Endothelial cell of umbilical vein (primary cell): ENCODE measurements at regions not wholly inside any gene's neighbourhood (a gene's known extent, or its start where the extent isn't known, plus 50 kb on each side); places are given as distances from the start of the nearest gene placed in this dataset.

Experiments used
- BruUV-seq: library from RNA; stranded (reverse); fragments of 400-500 nt; replicated peaks from 2 replicates; lab custom pipeline; 2021; lab: Mats Ljungman, UMichigan
- CTCF ChIA-PET: fragments of 300-600, 350-600 bp; sonication (Branson Sonifier 250); formaldehyde crosslinking; loops from one replicate; lab custom pipeline; 2021; ENCODE audit warnings: antibody characterized with exemption, inconsistent platforms; lab: Charles Lee
- POLR2A ChIA-PET: fragments of 300-600, 350-600 bp; sonication (Branson Sonifier 250); formaldehyde crosslinking; loops from one replicate; lab custom pipeline; 2021; ENCODE audit warnings: antibody characterized with exemption, inconsistent platforms; lab: Charles Lee
- DNase-seq: peaks from one replicate; pipeline ENCODE4 v3.0.0-alpha.2; 2011; ENCODE audit warnings: low read depth, low spot score
- FAIRE-seq: peaks from 2 replicates; lab custom pipeline; 2011; peaks lifted over from hg19 to GRCh38; lab: Jason Lieb, UNC
- H2AFZ ChIP-seq: 2 replicates; pipeline ENCODE4 v1.6.0; 2012; ENCODE audit warnings: low read depth, low read length, control low read depth, inconsistent platforms
- H3K27ac ChIP-seq: 2 replicates; pipeline ENCODE4 v1.5.1; 2011; ENCODE audit warnings: low read depth, mild to moderate bottlenecking, control low read depth, low read length, moderate library complexity; ENCODE audit not compliant: insufficient read depth
- H3K27me3 ChIP-seq, 2 experiments: 2 replicates each; pipeline versions ENCODE4 v1.6.0 to v1.6.1; 2011; ENCODE audit warnings: low read length in 2 of 2, mixed read lengths in 1 of 2; ENCODE audit not compliant: control insufficient read depth in 2 of 2, insufficient read depth in 2 of 2
- H3K36me3 ChIP-seq, 2 experiments: 2 replicates in 1 of 2; 3 replicates in 1 of 2; pipeline ENCODE4 v1.5.1; 2011; ENCODE audit warnings: low read length in 2 of 2, mild to moderate bottlenecking in 1 of 2, moderate library complexity in 1 of 2; ENCODE audit not compliant: control insufficient read depth in 2 of 2, insufficient read depth in 2 of 2; ENCODE audit errors: extremely low read depth in 1 of 2
- H3K4me1 ChIP-seq: 3 replicates; pipeline ENCODE4 v1.5.1; 2011; ENCODE audit warnings: mild to moderate bottlenecking, low read length; ENCODE audit not compliant: control insufficient read depth, insufficient read depth; ENCODE audit errors: extremely low read depth
- H3K4me2 ChIP-seq: 2 replicates; pipeline ENCODE4 v1.6.1; 2011; ENCODE audit warnings: low read length, control low read depth, mixed read lengths; ENCODE audit not compliant: insufficient read depth
- H3K4me3 ChIP-seq, 3 experiments: fragments of 200-600 bp in 1 of 3; sonication (generic), shearing (Covaris generic) in 1 of 3; replicated peaks in 1 of 3; 2 replicates each; pipeline ENCODE4 v1.5.1; 2011 to 2016; ENCODE audit warnings: control low read depth in 3 of 3, low read length in 3 of 3, mild to moderate bottlenecking in 2 of 3, inconsistent platforms in 1 of 3, low read depth in 1 of 3, moderate library complexity in 1 of 3; ENCODE audit not compliant: insufficient read depth in 1 of 3
- H3K79me2 ChIP-seq: 2 replicates; pipeline ENCODE4 v1.6.0; 2012; ENCODE audit warnings: low read length, inconsistent platforms; ENCODE audit not compliant: control insufficient read depth, insufficient read depth
- H3K9ac ChIP-seq: replicated peaks from 2 replicates; pipeline ENCODE3; 2011; ENCODE audit warnings: low read length, control low read depth; ENCODE audit not compliant: insufficient read depth; ENCODE audit errors: extremely low read depth
- H3K9me1 ChIP-seq: replicated peaks from 3 replicates; pipeline ENCODE4 v1.6.0; 2011; ENCODE audit warnings: mild to moderate bottlenecking, low read length; ENCODE audit not compliant: control insufficient read depth, insufficient read depth; ENCODE audit errors: extremely low read depth
- H3K9me3 ChIP-seq: replicated peaks from 2 replicates; pipeline ENCODE4 v1.5.1; 2012; ENCODE audit warnings: low read length, inconsistent platforms; ENCODE audit not compliant: control insufficient read depth, insufficient read depth
- H4K20me1 ChIP-seq: replicated peaks from 2 replicates; pipeline ENCODE3; 2011; ENCODE audit warnings: mild to moderate bottlenecking, low read length; ENCODE audit not compliant: control insufficient read depth, insufficient read depth; ENCODE audit errors: extremely low read depth
- CTCF ChIP-seq, 2 donors: IDR thresholded peaks; 1 replicate in 1 of 2; 2 replicates in 1 of 2; pipeline ENCODE4 v1.5.1; 2011; ENCODE audit warnings: low read length in 2 of 2, mild to moderate bottlenecking in 2 of 2, moderate library complexity in 2 of 2, control low read depth in 1 of 2, inconsistent platforms in 1 of 2, low read depth in 1 of 2; ENCODE audit not compliant: insufficient read depth in 1 of 2; ENCODE audit errors: extremely low read depth in 1 of 2
- EZH2 ChIP-seq: IDR thresholded peaks from 2 replicates; pipeline ENCODE4 v1.6.1; 2012; ENCODE audit warnings: borderline replicate concordance, low read depth, mild to moderate bottlenecking, moderate library complexity, low read length, inconsistent platforms; ENCODE audit not compliant: severe bottlenecking
- FOS ChIP-seq: IDR thresholded peaks from 2 replicates; pipeline ENCODE4 v1.6.1; 2011; ENCODE audit warnings: mild to moderate bottlenecking, low read length, moderate library complexity, borderline replicate concordance; ENCODE audit not compliant: insufficient read depth
- GATA2 ChIP-seq: IDR thresholded peaks from 2 replicates; pipeline ENCODE4 v1.7.0; 2011; ENCODE audit warnings: low read depth, mild to moderate bottlenecking, moderate library complexity, mixed read lengths, low read length; ENCODE audit not compliant: insufficient read length, insufficient read depth
- JUN ChIP-seq: IDR thresholded peaks from 2 replicates; pipeline ENCODE4 v1.6.1; 2011; ENCODE audit warnings: borderline replicate concordance, low read depth; ENCODE audit not compliant: insufficient read length, insufficient read depth
- MAX ChIP-seq: IDR thresholded peaks from 2 replicates; pipeline ENCODE4 v1.6.1; 2011; ENCODE audit not compliant: insufficient read depth, insufficient read length
- MYC ChIP-seq: IDR thresholded peaks from one replicate; pipeline ENCODE4 v1.6.1; 2011; ENCODE audit warnings: mild to moderate bottlenecking, low read depth, low read length
- POLR2A ChIP-seq: IDR thresholded peaks from 2 replicates; pipeline ENCODE4 v1.6.1; 2012; ENCODE audit warnings: low read depth, mild to moderate bottlenecking, control low read depth, low read length
- POLR2AphosphoS5 ChIP-seq: IDR thresholded peaks from 2 replicates; pipeline ENCODE4 v1.6.1; 2012; ENCODE audit warnings: low read depth, mild to moderate bottlenecking, control low read depth, low read length, moderate library complexity; ENCODE audit not compliant: insufficient read depth
- dilution Hi-C: fragments of 300-500 bp; cut with MboI; formaldehyde crosslinking; loops from one replicate; pipeline ENCODE4 v1.15.0; 2019; ENCODE audit warnings: low sequenced_read_pairs; ENCODE audit not compliant: extremely low pct_ligation_motif_present
- intact Hi-C: fragments of 100-400 bp; cut with micrococcal nuclease; formaldehyde crosslinking; loops from one replicate; pipeline ENCODE4 v1.10.0; 2022

- TF ChIP-seq GATA2: no peak
- TF ChIP-seq EZH2: no peak
- no peak for TF ChIP-seq POLR2AphosphoS5
- no peak for TF ChIP-seq MYC
- no peak for TF ChIP-seq CTCF (IDR thresholded peaks at IDR 0.05; ENCODE audit: extremely low read depth in 1 of 2, insufficient read depth in 1 of 2, low read depth in 1 of 2, low read length in 2 of 2)
- no peak for TF ChIP-seq MAX
- TF ChIP-seq JUN: no peak
- TF ChIP-seq POLR2A: no peak
- no peak for TF ChIP-seq FOS
- Histone ChIP-seq H3K79me2 (no peaks in the 10 kb centered on the region), H3K9me1 (no peaks in the 10 kb centered on the region), H3K4me3 (no peak overlapping the region), H3K36me3 (no peaks in the 10 kb centered on the region), H3K27me3 (no peaks in the 10 kb centered on the region), H3K4me2 (no peak overlapping the region), H3K9me3 (no peaks in the 10 kb centered on the region), H2AFZ (no peak overlapping the region), H3K27ac (no peak overlapping the region), H4K20me1 (no peaks in the 10 kb centered on the region), H3K9ac (no peak overlapping the region), H3K4me1 (peaks cover 17% of the 10 kb centered on the region)
- FAIRE-seq: no peak
- dilution Hi-C loops (no loop called here), intact Hi-C loops (no loop called here)
- BruUV-seq: no TSS peak
- POLR2A ChIA-PET: no interaction called here
- DNase-seq: no peak
- CTCF ChIA-PET: no interaction called here
Observed at GRCh38 chr5:158410976-158411375, 552.0 kb upstream of the CLINT1 start.
